RCC 7860 (cell line): ENCODE measurements at regions not wholly inside any gene's neighbourhood (a gene's known extent, or its start where the extent isn't known, plus 50 kb on each side); places are given as distances from the start of the nearest gene placed in this dataset.

Experiments
- DNase-seq: peaks from one replicate; pipeline ENCODE4 v3.0.0-alpha.2; 2015; ENCODE audit warnings: low spot score
- FAIRE-seq: peaks from 2 replicates; lab custom pipeline; 2012; peaks lifted over from hg19 to GRCh38; lab: Jason Lieb, UNC

DNA sequence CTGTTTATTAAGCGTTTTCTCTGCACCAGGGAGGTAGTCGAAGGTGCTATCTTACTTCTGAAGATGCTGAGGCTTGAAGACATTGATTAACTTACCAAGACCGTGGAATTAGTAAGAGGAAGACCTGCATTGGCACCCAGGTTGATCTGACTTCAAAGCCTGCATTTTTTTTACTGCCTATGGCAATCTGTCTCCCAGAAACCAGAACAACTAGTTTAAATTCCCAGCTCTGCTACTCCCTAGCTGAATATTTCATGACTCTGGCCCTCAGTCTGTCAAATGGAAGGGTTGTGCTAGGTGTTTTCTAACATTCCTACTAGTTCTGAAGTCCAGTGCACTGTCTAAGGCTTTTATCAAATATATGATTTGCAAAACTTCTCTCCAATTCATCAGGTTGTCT, 52.0 kb upstream of the GRAMD1B start:
- no peak for DNase-seq
- FAIRE-seq = no peak

DNA sequence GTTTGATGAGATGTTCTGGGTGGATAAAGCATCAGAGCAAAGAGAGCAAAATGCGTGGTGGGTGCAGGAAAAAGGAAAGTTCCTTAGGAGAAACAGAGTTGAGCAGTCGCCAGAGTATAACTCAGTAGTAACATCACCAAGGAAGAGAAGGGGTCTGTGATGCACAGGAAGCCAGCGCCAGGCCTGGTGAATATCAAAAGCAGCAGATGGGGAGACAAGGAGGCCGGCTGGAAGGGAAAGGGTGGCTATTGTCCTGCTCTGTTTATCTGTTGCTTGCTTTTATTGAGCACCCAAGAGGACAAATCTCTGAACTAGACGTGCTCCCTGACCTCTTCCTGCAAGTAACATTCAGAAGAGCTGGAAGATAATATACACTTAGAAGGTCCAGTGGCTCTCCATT, 52.7 kb upstream of the GRAMD1B start:
- FAIRE-seq = no peak
- DNase-seq = no peak

DNA sequence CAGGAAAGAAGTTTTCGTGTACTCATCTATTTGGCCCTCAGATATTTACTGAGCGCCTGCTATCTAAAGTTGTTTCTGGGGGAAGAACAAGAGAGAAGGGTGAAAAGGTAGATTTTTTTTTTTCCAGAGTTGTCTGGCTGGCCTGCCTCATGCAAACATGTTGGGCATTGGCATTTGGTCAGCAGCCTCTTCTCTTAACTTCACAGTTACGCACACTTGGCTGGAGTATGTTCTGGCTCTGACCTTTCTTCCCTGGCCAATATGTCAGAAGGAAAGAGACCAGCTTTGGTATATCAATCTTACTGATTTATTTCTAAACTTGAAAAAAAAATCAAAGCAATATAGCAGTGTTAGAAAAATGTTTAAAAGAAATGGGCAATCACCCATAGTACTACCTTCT, 54.2 kb upstream of the GRAMD1B start:
- DNase-seq = no peak
- no peak for FAIRE-seq

DNA sequence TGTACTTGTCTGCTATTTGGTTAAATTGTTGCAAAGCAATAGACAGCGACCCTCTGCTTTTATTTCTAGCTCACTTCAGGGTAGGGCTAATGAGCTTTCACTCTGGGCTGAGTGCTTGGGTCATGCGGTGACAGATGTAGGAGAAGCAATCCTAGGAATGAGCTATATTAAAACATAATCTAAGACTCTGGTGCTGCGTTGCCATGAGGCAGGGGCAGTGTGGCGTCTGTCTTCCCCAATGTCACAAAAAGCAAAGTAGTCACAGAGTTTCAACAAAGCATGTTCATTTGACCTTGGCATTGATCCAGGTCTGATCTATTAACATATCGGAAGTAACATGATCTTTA, 55.5 kb upstream of the GRAMD1B start:
- no peak for DNase-seq
- no peak for FAIRE-seq

DNA sequence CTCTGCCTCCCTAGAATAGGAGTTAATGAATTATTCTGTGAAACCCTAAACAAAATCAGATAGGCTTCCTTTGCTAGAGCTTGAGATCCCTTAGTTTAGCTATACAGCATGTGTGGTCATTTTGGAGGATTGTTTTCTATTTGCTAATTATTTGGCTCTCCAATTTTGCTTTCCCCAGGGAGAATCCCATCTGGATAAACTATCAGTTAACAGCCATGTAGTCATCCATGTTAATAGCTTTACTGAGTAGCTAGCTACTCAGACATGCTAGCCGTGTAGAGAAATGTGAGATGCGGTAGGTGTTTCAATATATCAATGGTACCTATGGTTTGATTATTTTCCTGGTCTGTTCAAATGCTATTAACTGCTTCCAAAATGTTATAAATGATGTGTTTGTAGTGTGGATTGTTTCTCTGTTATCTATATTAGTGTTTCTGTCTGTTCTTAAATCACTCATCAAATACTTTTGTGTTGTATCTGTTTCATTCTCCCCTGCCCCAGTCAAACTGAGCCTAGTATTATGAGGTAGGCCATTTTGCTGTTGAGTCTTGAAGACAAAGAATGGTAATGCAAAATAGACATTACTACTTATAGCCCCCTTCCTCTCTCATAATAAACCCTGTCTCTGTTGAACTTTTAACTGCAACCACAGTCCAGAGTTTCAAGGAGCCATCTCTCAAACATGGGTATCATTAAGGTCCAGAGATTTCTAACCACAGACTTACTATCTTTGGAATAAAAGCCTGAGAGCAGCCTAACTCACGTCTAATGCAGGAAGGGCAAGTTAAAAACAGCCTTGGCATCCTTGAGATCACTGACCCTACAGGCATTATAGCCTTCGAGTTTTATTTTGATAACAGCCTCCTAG, 56.1 kb upstream of the GRAMD1B start:
- no peak for DNase-seq
- no peak for FAIRE-seq

DNA sequence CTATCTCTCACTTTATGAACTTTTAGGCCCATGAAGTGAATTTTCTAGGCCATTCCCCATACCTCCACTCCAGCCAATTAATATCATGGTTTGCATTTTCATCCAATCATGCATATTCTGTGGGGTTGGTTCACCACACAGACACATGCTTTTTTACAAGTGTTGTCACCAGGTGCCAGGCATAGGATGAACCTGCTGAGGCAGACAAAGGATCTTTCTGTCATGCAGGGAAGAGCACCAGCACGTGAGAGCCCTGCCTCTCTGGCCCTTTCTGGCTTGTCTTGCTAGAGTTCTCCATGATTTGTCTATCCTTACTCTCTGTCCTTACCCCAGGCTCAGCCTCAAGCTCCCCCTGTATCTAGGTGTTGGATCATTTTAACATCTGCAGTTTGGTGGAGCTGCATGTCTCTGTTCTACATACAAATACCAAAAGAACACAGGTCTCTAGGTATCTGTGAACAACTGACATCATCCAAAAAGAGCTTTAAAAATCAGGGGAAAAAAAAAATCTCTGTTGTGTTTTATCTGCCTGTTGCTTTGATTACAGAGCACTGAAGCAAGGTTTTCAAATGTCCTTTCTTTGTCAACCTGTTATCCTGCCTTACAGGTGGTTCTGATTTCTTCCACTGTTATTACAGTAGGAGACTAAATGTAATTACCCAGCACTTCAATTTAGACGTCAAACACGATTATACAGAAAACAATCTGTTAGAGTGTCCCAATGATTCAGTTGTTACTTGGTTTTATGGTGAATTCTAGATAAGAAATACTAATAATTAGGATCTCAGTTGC, 58.4 kb upstream of the GRAMD1B start:
- FAIRE-seq (no peak), DNase-seq (no peak)

DNA sequence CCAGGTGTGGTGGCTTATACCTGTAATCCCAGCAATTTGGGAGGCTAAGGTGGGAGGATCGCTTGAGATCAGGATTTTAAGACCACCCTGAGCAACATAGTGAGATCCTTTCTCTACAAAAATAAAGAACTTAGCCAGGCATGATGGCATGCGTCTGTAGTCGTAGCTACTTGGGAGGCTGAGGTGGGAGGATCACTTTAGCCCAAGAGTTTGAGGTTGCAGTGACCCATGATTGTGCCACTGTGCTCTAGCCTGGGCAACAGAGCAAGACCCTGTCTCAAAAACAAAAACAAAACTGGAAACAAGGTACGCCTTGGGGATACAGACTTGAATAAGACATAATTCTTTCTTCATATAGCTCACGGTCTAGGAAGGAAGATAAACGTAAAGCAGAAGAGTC, 63.1 kb upstream of the GRAMD1B start:
- no peak for FAIRE-seq

DNA sequence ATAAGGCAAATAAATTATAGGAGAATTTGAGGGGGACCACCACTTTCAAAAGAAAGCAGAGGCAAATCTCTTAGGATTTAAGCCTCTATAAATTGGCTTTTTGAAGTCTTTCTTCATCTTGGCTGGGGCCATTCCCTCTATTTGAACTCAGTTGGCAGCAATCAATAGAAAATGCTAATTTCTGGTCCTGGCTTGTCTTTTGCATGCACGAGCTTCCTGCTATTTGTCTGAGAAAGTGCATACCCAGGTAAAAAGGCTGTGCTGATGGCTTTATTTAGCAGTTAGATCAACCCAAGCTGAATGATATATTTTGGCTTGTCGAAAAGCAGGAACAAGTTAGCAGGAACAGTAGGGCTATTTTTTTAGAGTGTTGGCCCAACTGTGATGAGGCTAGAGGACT, 64.1 kb upstream of the GRAMD1B start:
- DNase-seq (no peak), FAIRE-seq (no peak)

More for the DNA sequence above, 63.1 kb upstream of the GRAMD1B start:
- DNase-seq = no peak

DNA sequence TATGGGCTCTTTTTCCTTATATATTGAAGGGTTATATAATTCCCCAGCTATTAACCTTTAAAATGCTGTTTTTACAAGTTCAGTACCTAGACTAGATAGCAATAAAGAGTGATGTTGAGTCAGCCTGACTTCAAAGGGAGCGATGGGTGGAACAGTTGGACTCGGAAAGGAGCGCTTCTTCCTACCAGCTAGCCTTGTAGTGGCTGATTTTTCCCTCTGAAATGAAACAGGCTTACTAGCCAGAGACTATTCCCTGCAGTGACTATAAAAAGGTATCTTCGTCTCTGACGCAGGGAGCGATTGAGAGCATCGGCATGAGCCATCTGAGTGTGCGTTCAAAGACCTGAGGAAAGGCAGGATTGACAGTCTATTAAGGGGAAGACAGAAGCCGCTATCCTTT, 66.0 kb upstream of the GRAMD1B start:
- DNase-seq = no peak
- no peak for FAIRE-seq

DNA sequence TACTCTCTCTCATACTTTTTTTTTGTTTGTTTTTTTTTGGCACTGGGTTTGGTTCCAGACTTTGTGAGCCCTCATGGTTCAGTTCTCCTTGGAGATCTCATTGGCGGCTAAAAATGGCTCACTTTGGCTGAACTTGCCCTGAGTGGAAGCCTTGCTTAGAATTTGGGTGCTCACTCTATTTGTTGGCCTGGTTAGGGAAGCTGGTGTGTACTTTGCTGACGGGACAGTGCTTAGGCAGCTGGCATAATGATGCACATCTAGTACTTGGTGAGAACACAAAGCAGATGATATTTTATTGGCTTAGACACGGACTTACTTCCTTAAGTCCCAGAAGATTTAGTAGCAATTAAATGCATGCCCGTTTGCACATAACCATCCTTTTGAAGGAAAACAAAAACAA, 66.5 kb upstream of the GRAMD1B start:
- DNase-seq = no peak
- FAIRE-seq = no peak

DNA sequence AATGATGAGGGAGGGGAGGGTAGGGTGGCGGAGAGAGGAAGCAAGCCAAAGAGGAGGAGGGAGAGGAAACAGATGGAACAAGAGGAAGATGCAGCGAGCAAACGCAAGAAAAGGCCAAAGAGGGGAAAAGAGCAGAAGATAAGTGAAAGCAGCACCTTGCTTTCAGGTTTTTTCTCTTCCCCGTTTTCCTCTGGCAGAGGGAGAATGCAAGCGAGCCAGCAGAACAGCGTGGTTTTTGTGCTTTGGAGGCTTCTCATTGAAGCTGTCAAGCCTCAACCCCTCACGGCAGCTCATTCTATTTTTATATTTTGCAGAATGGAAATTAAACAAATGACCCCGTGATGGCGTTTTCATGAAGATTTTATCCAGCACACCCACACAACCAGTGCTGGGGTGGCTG, 67.1 kb upstream of the GRAMD1B start:
- FAIRE-seq (no peak), DNase-seq (no peak)

DNA sequence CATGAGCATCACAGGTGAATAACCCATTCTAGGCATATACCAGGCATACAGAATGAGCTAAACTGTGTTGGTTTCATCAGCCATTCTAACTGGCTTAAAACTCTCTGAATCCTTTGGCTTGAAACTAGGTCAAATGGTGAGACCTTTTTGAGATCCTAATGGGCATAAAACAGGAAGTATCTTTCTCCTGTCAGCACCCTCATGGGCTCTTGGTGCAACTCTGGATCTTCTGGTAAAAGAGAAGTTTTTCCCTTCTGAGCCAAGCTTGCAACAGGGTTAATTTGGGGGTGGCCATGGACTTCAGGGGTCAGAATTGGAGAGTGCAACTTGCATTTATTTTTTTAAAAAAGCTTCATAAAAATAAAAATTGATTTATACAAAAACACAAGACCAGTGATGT, 67.9 kb upstream of the GRAMD1B start:
- no peak for DNase-seq
- no peak for FAIRE-seq

DNA sequence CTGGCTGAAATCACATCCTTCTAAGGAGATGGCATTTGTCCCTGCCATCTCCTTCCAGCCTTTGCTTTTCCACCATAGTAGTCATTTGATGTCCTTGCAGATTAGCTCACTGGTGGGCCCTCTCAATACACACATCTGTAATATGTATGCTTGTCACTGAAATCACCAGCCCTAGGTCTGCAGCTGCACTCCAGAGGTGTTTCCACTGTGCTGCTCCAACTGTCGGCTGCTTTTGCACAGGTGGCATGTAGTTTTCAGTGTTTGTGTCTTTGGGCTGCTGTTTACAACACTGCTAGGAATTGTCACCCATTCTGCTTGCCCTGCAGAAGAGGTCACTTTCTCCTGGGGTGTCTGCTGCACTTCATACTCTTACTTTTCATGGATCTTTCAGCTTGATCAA, 69.0 kb upstream of the GRAMD1B start:
- no peak for FAIRE-seq

DNA sequence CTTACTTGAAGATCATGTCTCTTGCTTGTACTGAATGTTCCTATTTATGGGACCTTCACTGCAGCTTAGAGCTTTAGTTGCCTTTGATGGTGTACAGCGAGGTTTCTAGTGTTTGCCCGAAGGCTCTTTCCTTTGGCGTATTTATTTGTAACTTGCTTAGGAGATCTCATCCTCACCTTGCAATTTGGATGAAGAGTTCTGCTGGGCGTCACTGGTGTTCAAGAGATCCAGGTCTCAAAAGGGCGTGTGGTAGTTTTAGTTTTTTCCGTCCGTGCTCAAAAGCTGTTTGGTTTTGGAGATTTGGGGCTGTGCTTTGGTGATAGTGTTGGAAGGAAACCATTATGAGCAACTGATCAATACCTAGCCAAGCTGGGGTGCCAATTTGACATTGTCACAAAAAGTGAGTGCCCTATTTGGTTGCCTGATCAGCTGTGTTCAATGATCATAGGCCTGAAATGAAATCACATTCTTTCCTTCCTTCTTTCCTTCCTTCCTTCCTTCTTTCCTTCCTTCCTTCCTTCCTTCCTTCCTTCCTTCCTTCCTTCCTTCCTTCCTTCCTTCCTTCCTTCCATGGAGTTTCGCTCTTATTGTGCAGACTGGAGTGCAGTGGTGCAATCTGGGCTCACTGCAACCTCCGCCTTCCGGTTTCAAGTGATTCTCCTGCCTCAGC, 69.7 kb upstream of the GRAMD1B start:
- FAIRE-seq = no peak
- no peak for DNase-seq

More for the DNA sequence above, 69.0 kb upstream of the GRAMD1B start:
- no peak for DNase-seq

DNA sequence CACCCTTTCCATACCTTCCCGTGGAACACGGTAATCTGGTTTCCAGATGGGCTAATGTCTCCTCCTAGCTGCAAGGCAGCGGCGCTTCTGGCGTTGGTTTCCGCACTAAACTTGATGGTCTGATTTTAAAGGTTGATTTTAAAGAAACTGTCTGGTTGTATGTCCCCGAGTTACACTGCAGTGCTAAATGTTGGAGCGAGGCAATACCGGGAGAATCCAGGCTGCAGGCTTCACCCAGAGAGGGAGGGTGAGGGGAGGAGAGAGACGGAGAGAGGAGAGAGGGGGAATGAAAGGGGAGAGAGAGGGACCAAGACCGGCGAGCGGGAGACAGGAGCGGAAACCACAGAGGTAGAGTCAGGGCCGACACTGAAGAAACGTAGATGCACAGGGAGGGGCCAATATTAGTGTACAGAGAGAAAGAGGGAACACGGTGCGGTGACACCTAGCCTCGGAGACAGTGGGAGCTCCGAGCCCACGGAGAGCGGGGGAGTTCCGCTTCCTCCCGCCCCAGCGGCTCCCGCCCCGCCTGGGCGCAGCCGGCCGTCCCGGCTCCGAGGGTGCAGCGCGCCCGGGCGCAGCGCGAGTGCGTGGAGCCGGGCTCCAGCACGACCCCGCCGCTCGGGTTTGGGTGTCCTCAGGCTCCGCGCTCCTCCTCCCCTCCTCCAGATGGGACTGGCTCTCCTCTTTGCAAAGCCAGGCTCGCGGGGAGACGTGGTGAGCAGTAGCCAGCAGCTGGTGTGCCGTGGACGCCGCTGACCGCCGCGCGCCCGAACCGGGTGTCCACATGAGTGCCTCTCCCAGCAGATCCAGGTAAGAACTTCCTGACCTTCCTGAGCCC, 71.9 kb upstream of the GRAMD1B start:
- DNase-seq = no peak
- no peak for FAIRE-seq

DNA sequence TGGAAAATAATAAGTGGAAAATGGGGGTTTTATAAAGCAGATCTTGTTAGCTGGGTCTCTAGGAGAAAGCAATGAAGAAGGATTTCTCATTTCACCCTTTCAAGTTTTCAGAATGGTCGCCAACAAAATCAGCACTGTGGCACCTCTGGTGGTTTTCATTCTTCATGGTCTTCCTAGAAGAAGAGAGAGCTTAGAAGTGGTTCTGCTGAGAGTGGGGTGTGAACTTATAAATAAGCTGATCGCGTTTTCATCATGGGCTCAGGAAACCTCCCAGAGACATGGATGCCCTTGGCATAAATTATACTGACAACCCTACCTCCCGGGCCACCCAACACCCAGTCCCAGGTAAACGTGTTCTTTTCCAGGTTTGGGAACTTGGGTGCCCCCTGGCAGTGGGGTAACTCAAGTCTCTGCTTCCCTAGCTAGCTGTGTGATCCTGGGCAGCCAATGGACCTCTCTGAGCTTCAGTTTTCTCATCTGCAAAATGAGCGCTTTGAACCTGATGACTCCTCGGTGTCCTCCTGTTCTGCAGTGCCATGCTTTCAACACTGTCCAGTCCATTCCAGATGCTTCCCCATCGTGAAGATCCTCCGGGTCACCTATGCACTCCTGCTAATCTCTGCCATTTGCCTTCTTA, 72.6 kb upstream of the GRAMD1B start:
- FAIRE-seq = no peak

DNA sequence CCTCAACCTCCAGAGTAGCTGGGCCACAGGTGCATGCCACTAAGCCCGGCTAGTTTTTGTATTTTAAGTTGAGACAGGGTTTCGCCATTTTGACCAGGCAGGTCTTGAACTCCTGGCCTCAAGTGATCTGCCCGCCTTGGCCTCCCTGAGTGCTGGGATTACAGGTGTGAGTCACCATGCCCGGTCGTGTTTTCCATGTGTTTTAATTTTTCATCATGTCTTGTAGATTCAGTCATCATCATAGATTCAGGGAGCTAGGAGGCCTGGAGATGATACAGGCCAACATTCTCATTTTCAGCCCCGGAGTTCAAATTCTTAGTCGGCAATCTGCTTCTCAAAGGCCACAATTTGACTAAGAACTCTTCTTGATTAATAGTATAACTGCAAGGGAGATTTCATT, 73.5 kb upstream of the GRAMD1B start:
- DNase-seq (no peak), FAIRE-seq (no peak)

More for the DNA sequence above, 72.6 kb upstream of the GRAMD1B start:
- DNase-seq = no peak

DNA sequence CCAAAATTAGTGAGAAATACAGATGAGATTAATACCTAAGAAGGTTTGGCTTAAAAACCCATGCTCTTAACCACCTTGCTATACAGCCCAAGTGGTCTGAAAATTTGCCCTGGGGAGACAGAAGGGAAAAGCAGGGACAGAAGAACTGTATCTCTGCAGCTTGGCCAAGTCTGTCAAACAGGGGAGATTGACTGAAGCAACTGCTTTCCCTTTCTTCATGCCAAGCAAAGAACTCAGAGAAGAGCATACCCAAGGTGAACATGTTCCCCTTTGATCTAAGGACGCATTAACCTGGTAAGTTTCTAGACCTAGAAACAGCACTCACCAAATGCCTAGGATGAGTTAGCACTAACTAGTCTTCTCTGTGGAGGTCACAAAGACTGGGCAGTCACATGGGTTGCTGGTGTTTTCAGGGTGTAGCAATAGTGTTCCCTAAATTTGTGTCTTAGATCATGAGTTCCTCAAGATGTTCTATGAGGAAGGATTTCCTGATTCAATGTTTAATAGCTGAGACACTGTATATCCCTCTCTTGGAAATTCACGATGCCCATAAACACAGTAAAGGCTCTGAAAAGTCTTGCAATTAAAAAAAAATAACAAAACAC, 75.6 kb upstream of the GRAMD1B start:
- FAIRE-seq (no peak), DNase-seq (no peak)

DNA sequence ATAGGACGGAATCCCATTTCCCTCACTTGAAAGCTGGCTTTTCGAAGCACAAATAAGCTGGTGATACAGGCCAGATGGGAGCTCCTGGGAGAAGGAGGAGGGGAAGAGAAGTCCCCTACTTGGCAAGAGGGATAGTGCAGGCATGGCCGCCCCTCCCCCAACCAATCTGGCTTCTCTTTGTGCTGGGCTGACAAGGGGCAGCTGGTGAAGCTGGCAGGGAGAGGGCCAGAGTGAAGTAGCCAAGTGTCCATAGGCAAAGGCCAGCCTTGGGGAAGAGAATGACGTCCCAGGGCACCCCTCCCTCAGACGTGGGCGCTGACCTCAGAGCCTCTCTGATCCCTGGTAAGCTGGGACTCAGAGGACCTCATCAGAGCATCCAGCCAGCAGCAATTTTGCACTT, 78.7 kb upstream of the GRAMD1B start:
- FAIRE-seq = no peak
- DNase-seq = no peak

DNA sequence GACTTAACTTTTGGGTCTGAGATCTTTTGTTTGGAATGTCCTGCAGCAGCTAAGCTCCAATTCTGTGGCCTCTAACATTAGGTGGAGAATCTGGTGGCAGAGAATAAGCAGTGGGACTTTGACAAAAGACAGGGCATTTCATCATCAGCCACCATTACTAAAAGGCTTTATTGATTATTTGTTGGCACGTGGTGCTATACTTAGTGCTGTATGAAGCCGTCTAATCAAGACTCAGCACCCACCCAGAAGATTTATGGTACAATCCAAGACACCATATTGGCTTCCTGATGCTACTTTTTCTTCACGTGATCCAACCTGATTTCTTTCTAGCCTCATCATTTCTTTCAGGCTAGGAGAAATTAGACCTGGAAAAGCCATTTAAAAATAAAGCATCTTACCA, 80.7 kb upstream of the GRAMD1B start:
- DNase-seq (no peak), FAIRE-seq (no peak)
